Panc1 (cell line): ENCODE measurements at regions not wholly inside any gene's neighbourhood (a gene's known extent, or its start where the extent isn't known, plus 50 kb on each side); places are given as distances from the start of the nearest gene placed in this dataset.

Experiments
- ATAC-seq: fragments of 200-7000 bp; cut with Tn5 transposase; 2 replicates; pipeline ENCODE4 v1.9.1; 2020; ENCODE audit warnings: mild to moderate bottlenecking, moderate library complexity
- BruUV-seq: library from RNA; stranded (reverse); fragments of 400-500 nt; replicated peaks from 2 replicates; lab custom pipeline; 2021; lab: Mats Ljungman, UMichigan
- CTCF ChIA-PET: fragments of 300-600 bp; sonication (Branson Sonifier 250); formaldehyde crosslinking; loops from one replicate; lab custom pipeline; 2022; ENCODE audit warnings: antibody characterized with exemption; lab: Charles Lee
- POLR2A ChIA-PET: fragments of 300-600 bp; sonication (Branson Sonifier 250); formaldehyde crosslinking; loops from one replicate; lab custom pipeline; 2022; ENCODE audit warnings: antibody characterized with exemption; lab: Charles Lee
- DNase-seq: peaks from one replicate; pipeline ENCODE4 v3.0.0-alpha.2; 2010; ENCODE audit warnings: low read depth, low spot score
- H3K27ac ChIP-seq: 2 replicates; pipeline ENCODE4 v1.5.1; 2011; ENCODE audit warnings: mild to moderate bottlenecking, low read length, inconsistent platforms
- H3K27me3 ChIP-seq: fragments of 200-500 bp; sonication (Bioruptor generic); 2 replicates; pipeline ENCODE4 v1.6.0; 2014; ENCODE audit warnings: low read length, inconsistent platforms; ENCODE audit not compliant: control insufficient read depth, insufficient read depth
- H3K36me3 ChIP-seq: fragments of 200-500 bp; sonication (Bioruptor generic); 2 replicates; pipeline ENCODE4 v1.5.1; 2014; ENCODE audit warnings: inconsistent platforms, mild to moderate bottlenecking, low read length, moderate library complexity; ENCODE audit not compliant: control insufficient read depth, insufficient read depth
- H3K4me1 ChIP-seq: 2 replicates; pipeline ENCODE4 v1.5.1; 2011; ENCODE audit warnings: inconsistent platforms, mild to moderate bottlenecking, low read length, moderate library complexity; ENCODE audit not compliant: control insufficient read depth, insufficient read depth
- H3K4me3 ChIP-seq, 2 experiments: 2 replicates each; pipeline ENCODE4 v1.5.1; 2011 to 2012; ENCODE audit warnings: low read depth in 2 of 2, low read length in 2 of 2, mild to moderate bottlenecking in 2 of 2, inconsistent platforms in 1 of 2, moderate library complexity in 1 of 2
- H3K9me3 ChIP-seq: fragments of 200-500 bp; sonication (Bioruptor generic); 2 replicates; pipeline ENCODE4 v1.5.1; 2014; ENCODE audit warnings: low read depth, mild to moderate bottlenecking, inconsistent platforms, low read length, moderate library complexity; ENCODE audit not compliant: control insufficient read depth, insufficient read depth
- CTCF ChIP-seq: fragments of 450-650 bp; IDR thresholded peaks from 2 replicates; pipeline ENCODE4 v1.5.1; 2017; ENCODE audit warnings: mild to moderate bottlenecking
- POLR2AphosphoS5 ChIP-seq: IDR thresholded peaks from 2 replicates; pipeline ENCODE4 v1.6.1; 2012; ENCODE audit warnings: mild to moderate bottlenecking, low read depth, low read length, moderate library complexity
- SIN3A ChIP-seq: IDR thresholded peaks from 2 replicates; pipeline ENCODE4 v1.6.1; 2012; ENCODE audit warnings: low read depth, mild to moderate bottlenecking, low read length, moderate library complexity, borderline replicate concordance; ENCODE audit not compliant: insufficient read depth
- TCF7L2 ChIP-seq: IDR thresholded peaks from 2 replicates; pipeline ENCODE4 v1.6.1; 2011; ENCODE audit warnings: mild to moderate bottlenecking, low read depth, low read length, inconsistent platforms
- in situ Hi-C: cut with HindIII; loops from 2 replicates; pipeline ENCODE4 v1.10.0; 2016; ENCODE audit warnings: low sequenced_read_pairs, low pct_unique_long_range_greater_than_20kb
- intact Hi-C: fragments of 100-400 bp; cut with micrococcal nuclease; formaldehyde crosslinking; loops from one replicate; pipeline ENCODE4 v1.10.0; 2022; ENCODE audit not compliant: unreplicated experiment
- TF ChIP-seq, protein P1 (sequence below), 2 experiments: IDR thresholded peaks; 2 replicates each; pipeline ENCODE4 v1.6.1; 2011 to 2012; ENCODE audit warnings: low read depth in 2 of 2, control low read depth in 1 of 2, low read length in 1 of 2, mild to moderate bottlenecking in 1 of 2, moderate library complexity in 1 of 2; ENCODE audit not compliant: insufficient read depth in 1 of 2

DNA sequence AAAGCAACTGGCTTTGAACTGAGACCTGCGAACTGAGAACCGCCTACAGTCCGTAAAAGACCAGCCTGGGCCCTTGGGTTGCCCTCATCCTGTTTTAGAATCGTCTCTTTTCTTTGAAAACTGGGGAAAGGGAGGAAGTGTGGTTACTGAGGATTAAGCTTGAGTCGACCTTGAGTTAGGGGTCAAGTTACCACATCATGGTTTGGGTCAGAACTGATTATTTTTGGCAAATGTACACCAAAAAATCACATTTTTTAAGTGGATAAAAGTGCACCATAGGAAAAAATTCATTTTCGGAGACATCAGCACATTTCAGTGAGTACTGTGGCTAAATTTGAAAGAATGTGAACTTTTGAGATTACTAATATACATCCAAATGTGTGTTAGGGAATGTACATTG, 76.9 kb upstream of the KAZN start:
- no peaks in the 10 kb centered on the region for H3K9me3 ChIP-seq
- in situ Hi-C loops (no loop called here), intact Hi-C loops (no loop called here)
- no peak for ATAC-seq
- ChIA-PET POLR2A (no interaction called here), CTCF (no interaction called here)
- H3K4me1 ChIP-seq = no peaks in the 10 kb centered on the region
- DNase-seq = no peak
- H3K27me3 ChIP-seq = no peaks in the 10 kb centered on the region
- H3K36me3 ChIP-seq = no peaks in the 10 kb centered on the region
- no peak overlapping the region for H3K27ac ChIP-seq
- BruUV-seq = no TSS peak
- no peak overlapping the region for H3K4me3 ChIP-seq
- TF ChIP-seq, protein P1, sequence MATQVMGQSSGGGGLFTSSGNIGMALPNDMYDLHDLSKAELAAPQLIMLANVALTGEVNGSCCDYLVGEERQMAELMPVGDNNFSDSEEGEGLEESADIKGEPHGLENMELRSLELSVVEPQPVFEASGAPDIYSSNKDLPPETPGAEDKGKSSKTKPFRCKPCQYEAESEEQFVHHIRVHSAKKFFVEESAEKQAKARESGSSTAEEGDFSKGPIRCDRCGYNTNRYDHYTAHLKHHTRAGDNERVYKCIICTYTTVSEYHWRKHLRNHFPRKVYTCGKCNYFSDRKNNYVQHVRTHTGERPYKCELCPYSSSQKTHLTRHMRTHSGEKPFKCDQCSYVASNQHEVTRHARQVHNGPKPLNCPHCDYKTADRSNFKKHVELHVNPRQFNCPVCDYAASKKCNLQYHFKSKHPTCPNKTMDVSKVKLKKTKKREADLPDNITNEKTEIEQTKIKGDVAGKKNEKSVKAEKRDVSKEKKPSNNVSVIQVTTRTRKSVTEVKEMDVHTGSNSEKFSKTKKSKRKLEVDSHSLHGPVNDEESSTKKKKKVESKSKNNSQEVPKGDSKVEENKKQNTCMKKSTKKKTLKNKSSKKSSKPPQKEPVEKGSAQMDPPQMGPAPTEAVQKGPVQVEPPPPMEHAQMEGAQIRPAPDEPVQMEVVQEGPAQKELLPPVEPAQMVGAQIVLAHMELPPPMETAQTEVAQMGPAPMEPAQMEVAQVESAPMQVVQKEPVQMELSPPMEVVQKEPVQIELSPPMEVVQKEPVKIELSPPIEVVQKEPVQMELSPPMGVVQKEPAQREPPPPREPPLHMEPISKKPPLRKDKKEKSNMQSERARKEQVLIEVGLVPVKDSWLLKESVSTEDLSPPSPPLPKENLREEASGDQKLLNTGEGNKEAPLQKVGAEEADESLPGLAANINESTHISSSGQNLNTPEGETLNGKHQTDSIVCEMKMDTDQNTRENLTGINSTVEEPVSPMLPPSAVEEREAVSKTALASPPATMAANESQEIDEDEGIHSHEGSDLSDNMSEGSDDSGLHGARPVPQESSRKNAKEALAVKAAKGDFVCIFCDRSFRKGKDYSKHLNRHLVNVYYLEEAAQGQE (IDR thresholded peaks at IDR 0.05; ENCODE audit: insufficient read depth in 1 of 2, low read depth in 2 of 2, low read length in 1 of 2) = no peak
- TF ChIP-seq CTCF (no peak), POLR2AphosphoS5 (no peak), SIN3A (no peak), TCF7L2 (no peak)

DNA sequence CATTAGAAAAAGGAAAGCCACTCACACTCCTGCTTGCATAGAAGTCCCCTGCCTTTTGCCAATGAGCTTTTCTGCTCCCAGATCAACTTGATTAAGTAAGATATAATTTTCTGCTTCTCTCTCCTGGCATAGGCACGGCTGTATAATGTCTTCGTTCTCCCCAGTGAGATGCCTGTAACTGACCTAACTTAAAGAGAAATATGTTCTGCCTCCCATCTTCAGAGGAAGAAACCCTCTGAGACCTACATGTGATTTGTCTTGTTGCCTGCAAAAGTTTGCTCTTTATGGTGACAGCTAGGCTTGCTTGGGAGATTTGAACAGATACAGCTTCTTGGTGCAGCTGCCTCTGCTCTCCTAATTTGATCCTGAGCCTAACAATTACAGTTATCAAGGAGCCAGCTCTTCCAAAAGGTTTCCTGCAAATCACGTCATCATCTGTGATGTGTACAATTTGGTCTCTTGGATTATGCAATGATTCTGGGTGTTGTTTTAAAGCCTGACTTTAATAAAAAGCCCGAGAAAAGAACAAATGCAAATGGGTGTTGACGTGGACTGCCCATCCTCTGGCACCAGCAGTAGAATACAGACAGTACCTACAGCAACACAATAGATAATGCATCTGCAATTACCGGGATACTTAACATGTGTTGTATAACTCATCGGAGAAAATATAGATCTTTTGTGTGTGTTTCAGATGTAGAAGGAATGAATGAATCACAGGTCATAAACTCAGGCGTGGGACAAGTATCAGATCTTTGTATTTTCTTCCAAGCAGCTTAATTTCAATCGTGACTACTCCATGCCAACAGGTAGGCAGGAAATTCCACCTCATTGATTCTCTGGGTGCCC, 76.2 kb upstream of the KAZN start:
- ChIA-PET POLR2A (no interaction called here), CTCF (no interaction called here)
- ATAC-seq (no peak), DNase-seq (no peak)
- H3K9me3 ChIP-seq = no peaks in the 10 kb centered on the region
- intact Hi-C loops = no loop called here
- H3K27ac ChIP-seq = no peak overlapping the region
- H3K27me3 ChIP-seq = no peaks in the 10 kb centered on the region
- no peaks in the 10 kb centered on the region for H3K4me1 ChIP-seq
- TF ChIP-seq TCF7L2 = no peak
- no peak for TF ChIP-seq CTCF
- TF ChIP-seq POLR2AphosphoS5 = no peak
- TF ChIP-seq SIN3A = no peak
- TF ChIP-seq, protein P1 (IDR thresholded peaks at IDR 0.05; ENCODE audit: insufficient read depth in 1 of 2, low read depth in 2 of 2, low read length in 1 of 2) = no peak
- in situ Hi-C loops = no loop called here
- H3K36me3 ChIP-seq = no peaks in the 10 kb centered on the region
- BruUV-seq = no TSS peak
- no peak overlapping the region for H3K4me3 ChIP-seq
